NCI-H2227 (cell line): ENCODE measurements at regions not wholly inside any gene's neighbourhood (a gene's known extent, or its start where the extent isn't known, plus 50 kb on each side); places are given as distances from the start of the nearest gene placed in this dataset.
"Not testable (repeated sequence)": the region's sequence is repeated elsewhere in the genome, so short reads cannot be mapped to it uniquely, and the experiment has no call there.

Source experiments
- DNase-seq: peaks from one replicate; lab custom pipeline; 2025; ENCODE audit not compliant: unreplicated experiment; lab: John Stamatoyannopoulos, UW

GRCh38 chr6:99141906-99142305, 194.2 kb upstream of the FBXL4 start:
- DNase-seq: not testable (repeated sequence)

DNA sequence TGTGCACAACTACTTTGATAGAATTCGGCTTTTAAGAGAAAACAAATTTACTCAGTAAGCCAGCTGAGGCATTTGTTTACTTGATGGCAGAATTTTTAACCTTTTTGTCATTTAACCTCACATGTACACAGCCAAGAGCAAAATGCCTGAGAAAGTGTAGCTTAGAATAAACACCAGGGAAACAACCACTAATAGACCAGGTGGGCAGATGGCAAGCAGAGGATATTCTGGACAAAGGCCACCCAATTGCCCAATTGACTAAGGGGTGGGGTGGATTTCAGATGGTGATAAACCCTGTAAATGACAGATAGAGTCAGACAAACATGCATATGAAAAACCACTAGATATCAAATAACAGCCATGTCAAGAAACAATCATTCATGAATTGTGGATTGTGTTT, 190.7 kb upstream of the FBXL4 start:
- peak; percentile 7 for DNase-seq

GRCh38 chr6:99137314-99137713, 189.6 kb upstream of the FBXL4 start:
- no peak for DNase-seq

- no peak for DNase-seq
These were observed 188.7 kb upstream of the FBXL4 start for GRCh38 chr6:99136488-99136887.

DNA sequence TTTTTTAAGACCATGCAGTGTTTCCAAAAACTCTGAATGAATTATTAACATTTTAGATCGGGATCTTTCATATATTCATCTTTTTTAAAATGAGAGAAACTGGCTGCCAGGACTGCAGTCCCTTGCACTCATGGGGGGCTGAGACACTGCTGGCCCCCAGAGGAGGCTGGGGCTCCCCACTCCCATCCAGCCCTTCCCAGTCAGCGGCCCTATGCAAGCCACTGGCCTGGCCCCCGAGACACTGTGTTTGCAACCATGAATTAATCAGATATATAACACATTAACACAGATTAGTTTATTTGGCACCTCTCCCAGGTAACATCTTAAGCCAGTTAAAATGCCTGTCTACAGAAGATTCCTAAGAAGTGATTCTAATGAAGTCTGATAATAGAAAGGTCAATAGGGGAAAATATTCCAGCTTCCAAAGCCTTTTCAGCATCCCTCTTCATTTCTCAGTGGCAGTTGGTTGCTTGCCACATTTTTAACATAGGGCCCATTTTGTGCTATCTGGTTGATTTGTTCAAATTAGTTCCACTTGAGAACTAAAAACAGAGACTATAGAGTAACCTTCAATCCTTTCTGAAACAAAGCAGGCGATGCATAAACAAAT, 184.4 kb upstream of the FBXL4 start:
- no peak for DNase-seq

DNA sequence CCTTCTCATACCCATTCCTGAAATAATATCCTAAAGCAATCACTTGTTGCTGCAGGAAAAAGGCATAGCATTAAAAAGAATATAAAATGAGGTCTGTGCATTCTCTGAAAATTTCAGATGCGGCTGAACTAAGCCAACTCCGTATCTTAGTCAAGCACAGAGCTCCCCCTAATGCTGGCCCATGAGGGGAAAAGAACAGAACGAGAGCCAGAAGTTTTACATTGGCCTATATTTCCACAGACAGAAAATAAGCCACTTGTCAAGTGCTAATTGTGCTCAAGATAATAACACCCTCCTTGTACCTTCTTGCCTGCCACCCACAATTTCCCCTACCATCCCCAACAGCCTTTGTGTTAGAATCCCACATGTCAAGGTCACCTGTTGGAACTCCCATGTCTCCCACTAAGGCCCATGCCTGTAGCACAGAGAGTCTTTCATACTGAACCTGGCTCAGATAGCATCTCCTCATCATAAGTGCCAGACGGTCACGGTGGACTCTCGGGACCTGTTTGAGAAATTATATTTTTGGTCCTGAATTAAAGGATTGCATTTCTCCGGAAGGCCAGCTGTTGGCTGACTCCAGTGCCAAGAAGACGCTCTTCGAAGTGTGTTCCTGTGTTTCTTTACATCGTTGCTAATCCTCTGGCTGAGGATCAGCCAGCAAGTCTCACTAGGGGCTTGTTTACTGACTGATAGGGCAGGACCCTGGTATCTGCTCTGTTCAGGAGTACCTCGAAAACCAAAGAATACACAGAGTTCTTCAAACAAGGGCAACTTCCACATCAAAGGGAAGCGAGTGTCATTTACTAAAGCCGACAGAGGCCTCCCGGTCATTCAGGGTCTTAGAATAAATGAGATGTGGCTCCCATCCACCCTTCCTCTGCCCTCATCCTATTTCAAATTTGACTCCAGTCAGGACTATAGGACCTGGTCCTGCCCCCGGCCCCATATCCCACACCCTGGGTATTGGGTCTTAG, 183.4 kb upstream of the FBXL4 start:
- DNase-seq: peak; percentile 16

DNA sequence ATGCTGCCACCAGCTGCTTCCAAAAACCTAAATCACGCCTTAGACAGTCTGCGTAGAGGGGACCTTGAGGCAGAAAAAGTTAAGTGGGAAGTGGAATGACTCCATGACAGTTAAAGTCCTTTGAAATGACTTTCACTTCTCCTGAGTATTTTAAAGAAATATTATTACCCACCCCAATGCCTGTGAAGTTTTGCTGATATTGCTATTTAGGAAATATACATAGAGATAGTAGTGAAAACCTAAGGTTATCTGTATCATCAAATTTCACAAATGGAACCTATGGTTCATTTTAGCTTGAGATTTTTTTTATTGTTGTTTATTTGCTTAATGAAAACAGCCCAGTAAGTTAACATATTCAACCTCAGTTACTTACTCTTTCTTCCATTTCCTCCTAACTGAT, 182.1 kb upstream of the FBXL4 start:
- DNase-seq: no peak

DNA sequence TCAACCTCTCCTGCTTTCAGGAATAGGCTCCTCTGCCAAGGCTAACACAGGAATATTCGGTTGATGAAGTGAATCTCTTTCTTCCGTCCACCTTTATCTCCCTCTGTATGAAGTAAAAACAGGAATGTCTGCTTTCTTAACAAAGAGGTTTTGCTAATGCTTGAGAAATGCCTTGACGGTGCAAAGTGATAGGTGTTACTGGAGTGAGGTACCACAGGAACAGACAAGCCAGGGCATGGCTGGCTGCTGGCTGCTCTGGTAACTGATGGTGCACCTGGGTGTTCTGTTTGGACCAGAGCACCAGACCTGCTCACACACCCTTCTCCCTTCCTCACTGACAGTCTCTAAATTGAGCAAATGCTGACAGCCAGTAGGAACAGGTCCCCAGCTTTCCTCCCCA, 174.0 kb upstream of the FBXL4 start:
- no peak for DNase-seq

GRCh38 chr6:99120641-99121040, 172.9 kb upstream of the FBXL4 start:
- DNase-seq: peak; percentile 4

GRCh38 chr6:99119109-99120031, 171.6 kb upstream of the FBXL4 start:
- peak; percentile 67 for DNase-seq

DNA sequence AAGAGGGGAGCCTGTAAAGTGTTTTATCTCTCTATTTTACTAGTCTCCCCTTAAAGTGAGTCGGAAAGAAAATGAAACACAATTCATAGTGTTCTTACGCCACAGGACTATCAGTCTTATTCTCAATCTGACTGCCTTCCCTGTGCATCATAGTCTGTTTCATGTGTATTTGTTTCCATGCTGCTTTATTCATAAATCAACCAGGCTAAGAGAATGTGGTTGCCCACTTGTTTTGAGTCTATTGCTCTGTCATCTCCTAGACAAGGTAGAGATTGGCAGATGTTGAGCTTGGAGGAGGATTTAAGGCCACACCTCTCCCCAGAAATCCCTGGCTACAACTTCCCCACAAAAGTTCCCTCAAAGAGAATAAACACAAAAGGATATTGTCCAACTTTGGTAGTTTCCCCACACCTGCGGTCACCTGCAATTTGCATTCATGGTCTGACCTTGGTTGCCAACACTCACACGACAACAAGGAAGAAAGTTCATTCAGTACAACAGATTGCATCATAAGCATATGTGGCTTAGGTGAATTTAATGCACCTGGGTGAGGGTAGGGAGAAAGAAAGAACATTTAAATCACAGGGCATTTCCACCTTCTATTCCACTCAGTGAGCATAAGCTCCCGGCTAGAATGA, 167.1 kb upstream of the FBXL4 start:
- no peak for DNase-seq

DNA sequence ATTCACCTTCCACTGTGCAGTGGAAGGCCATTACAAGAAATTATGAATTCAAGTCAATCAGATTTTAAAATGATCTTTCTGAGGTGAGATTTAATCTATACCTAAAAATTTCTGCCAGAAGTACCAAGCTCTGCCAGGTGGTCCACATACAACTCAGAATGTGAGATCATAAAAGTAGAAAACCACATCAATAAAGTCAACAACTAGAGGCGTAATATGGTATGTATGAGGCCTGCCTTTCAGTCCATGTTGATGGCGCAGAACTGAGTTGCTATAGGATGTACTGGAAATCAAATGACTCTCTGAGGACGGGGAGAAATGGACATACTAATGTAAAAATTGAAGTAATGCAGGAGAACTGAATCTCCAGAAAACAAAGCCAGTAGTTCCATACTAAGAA, 163.8 kb upstream of the FBXL4 start:
- no peak for DNase-seq

DNA sequence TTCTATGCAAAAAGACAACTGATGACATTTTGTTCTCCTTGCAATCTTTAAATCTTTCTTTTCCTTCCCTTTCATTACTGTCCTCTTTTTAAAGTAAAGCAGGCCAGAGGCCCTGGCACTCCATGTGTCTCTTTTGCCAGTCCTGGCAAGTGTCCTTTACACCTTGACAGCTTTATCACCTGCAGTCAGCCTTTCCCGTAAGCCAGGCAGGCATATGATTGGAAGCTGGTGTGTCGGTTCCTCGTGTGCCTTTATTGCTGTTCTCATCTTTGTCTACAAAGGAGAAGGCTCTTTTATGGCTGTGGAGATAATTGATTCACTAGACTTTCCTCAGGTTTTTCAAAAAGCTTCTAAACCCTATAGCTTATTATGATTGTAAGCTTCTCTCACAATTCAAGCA, 162.3 kb upstream of the FBXL4 start:
- no peak for DNase-seq

- DNase-seq: no peak
These were observed 156.5 kb upstream of the FBXL4 start for GRCh38 chr6:99104218-99104617.

DNA sequence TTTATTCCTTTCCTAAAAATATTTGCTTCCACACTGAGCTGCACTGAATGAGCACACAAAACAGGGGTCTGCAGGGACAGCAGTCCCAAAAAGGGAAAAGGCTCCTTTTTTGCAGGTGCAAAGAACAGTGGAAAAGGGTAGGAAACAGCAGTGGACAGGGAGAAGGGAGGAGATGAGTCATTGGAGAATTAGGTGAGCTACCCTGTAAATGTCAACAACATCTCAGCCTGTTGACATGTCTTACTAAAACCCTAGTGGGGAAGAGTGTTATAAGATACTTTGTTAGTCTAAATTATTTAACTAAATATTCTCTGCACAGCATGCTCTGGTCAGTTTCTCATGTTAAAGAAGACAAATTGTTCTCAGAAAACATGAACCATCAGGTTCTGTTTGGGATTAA, 151.5 kb upstream of the FBXL4 start:
- DNase-seq: no peak

DNA sequence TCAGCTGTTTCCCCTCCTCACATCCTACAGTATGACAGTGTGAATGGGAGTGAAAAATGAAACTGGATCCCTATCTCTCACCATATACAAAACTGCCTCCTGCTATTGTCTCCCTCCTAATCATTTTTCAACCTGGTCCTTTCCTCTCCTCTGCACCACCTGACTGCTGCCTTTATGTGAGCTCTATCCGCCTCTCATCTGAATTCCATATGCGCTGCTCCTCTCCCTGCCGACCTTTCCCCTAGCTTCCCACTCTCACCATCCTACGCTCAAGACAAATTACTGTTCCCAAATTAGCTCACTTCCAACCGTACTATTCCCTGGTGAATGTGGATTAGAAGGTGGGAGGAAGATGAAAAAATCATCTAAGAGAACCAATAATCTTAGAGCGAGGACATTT, 148.4 kb upstream of the FBXL4 start:
- no peak for DNase-seq

GRCh38 chr6:99093456-99094190, 145.9 kb upstream of the FBXL4 start:
- no peak for DNase-seq

- DNase-seq: no peak
These were observed 144.7 kb upstream of the FBXL4 start for GRCh38 chr6:99092461-99092860.

DNA sequence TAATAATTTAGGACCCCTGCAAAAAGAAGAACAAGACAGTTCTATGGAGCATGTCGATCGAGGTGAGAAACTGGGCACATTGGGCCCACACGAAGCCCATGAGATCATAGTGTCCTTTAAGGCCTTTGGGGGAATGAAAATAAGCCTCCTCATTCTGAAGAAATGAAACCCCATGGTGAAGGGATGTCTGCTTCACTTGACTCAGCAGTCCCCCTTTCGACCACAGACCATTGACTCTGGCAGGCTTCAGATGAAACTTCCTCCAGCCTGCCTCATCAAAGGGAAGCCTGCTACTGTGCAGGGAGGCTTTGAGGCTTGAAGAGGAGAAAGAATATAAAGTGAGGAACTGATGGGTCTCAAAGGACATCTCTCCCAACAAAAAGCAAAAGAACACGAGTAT, 144.2 kb upstream of the FBXL4 start:
- DNase-seq: no peak

GRCh38 chr6:99080191-99080590, 132.4 kb upstream of the FBXL4 start:
- DNase-seq: no peak
